Transverse colon (tissue), 4 donors: ENCODE measurements at regions not wholly inside any gene's neighbourhood (a gene's known extent, or its start where the extent isn't known, plus 50 kb on each side); places are given as distances from the start of the nearest gene placed in this dataset.
A peak's percentile ranks its signal among the peaks of the same experiment; 100 is the strongest.

Source experiments
- DNase-seq: peaks from one replicate; pipeline ENCODE4 v3.0.0-alpha.2; 2019
- H3K27ac ChIP-seq, 4 donors: fragments of 200-600 bp; sonication (generic); 2 replicates each; pipeline ENCODE4 v1.5.1; 2016 to 2018; ENCODE audit warnings: inconsistent platforms in 4 of 4
- H3K27me3 ChIP-seq: fragments of 200-600 bp; sonication (generic); 2 replicates; pipeline ENCODE4 v1.5.1; 2017; ENCODE audit warnings: inconsistent platforms
- H3K36me3 ChIP-seq, 4 donors: fragments of 200-600 bp; sonication (generic); 2 replicates each; pipeline ENCODE4 v1.5.1; 2017 to 2019; ENCODE audit warnings: inconsistent platforms in 4 of 4
- H3K4me1 ChIP-seq, 4 donors: fragments of 200-600 bp; sonication (generic); 2 replicates each; pipeline ENCODE4 v1.5.1; 2017 to 2020; ENCODE audit warnings: inconsistent platforms in 4 of 4
- H3K4me3 ChIP-seq, 4 donors: fragments of 200-600 bp; sonication (generic); 1 replicate in 1 of 4; 2 replicates in 3 of 4; pipeline versions ENCODE4 v1.5.1 to v1.6.1; 2017 to 2019; ENCODE audit warnings: inconsistent platforms in 4 of 4
- H3K9me3 ChIP-seq, 2 donors: fragments of 200-600 bp; sonication (generic); 2 replicates each; pipeline ENCODE4 v1.5.1; 2017 to 2019; ENCODE audit warnings: inconsistent platforms in 2 of 2
- EP300 ChIP-seq: sonication (generic); formaldehyde crosslinking; IDR thresholded peaks from one replicate; pipeline ENCODE4 v1.6.1; 2017; ENCODE audit warnings: antibody characterized with exemption, low read depth
- POLR2A ChIP-seq: fragments of 450-650 bp; IDR thresholded peaks from one replicate; pipeline ENCODE4 v1.6.1; 2016; ENCODE audit warnings: antibody characterized with exemption, mild to moderate bottlenecking, moderate library complexity
- POLR2AphosphoS5 ChIP-seq, 3 donors: sonication (generic); formaldehyde crosslinking; IDR thresholded peaks; one replicate each; pipeline ENCODE4 v1.6.1; 2016; ENCODE audit warnings: antibody characterized with exemption in 3 of 3
- WGBS, 2 donors: methylation state at CpG; one replicate each; pipeline ENCODE4 v1.1.5; 2018; ENCODE audit warnings: low coverage in 1 of 2; 5-methylcytosine and 5-hydroxymethylcytosine counted together
- in situ Hi-C, 4 donors: fragments of 200-750 bp; cut with MboI; loops; one replicate each; pipeline versions ENCODE4 v1.15.0 to v1.15.1; 2017; ENCODE audit warnings: low sequenced_read_pairs in 3 of 4, low pct_ligation_motif_present in 1 of 4, low pct_unique_long_range_greater_than_20kb in 1 of 4
- intact Hi-C: fragments of 100-400 bp; cut with DNase I; formaldehyde crosslinking; loops from one replicate; pipeline ENCODE4 v1.15.1; 2023; ENCODE audit warnings: low total_unique reads
- TF ChIP-seq, protein P1 (sequence below), 5 experiments: fragments of 200-600 bp in 3 of 5; fragments of 450-650 bp in 2 of 5; sonication (generic) in 3 of 5; IDR thresholded peaks; 1 replicate in 2 of 5; 2 replicates in 3 of 5; pipeline ENCODE4 v1.5.1; 2016 to 2017; ENCODE audit warnings: antibody characterized with exemption in 5 of 5, inconsistent platforms in 3 of 5, mild to moderate bottlenecking in 2 of 5, moderate library complexity in 1 of 5

DNA sequence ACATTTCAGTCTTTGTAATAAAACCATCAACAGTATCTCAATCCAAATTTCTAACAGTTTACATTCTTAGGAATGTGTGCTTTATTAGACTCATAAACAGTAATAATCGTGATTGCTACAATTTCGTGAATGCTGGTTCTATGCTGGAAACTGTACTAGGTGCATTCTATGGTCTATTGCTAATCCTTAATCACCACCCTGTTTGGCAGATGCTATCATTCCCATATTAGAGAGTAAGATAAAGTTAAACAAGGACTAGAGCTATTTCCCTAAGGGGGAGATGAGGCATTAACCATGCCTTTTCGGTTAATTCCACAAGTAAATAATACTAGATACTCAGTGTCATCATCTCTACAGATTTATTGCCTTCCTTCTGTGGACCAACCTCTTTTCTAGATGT is 244.0 kb downstream of the PAX3 start:
- TF ChIP-seq, protein P1, sequence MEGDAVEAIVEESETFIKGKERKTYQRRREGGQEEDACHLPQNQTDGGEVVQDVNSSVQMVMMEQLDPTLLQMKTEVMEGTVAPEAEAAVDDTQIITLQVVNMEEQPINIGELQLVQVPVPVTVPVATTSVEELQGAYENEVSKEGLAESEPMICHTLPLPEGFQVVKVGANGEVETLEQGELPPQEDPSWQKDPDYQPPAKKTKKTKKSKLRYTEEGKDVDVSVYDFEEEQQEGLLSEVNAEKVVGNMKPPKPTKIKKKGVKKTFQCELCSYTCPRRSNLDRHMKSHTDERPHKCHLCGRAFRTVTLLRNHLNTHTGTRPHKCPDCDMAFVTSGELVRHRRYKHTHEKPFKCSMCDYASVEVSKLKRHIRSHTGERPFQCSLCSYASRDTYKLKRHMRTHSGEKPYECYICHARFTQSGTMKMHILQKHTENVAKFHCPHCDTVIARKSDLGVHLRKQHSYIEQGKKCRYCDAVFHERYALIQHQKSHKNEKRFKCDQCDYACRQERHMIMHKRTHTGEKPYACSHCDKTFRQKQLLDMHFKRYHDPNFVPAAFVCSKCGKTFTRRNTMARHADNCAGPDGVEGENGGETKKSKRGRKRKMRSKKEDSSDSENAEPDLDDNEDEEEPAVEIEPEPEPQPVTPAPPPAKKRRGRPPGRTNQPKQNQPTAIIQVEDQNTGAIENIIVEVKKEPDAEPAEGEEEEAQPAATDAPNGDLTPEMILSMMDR (IDR thresholded peaks at IDR 0.05): no peak
- no peak for TF ChIP-seq POLR2A
- TF ChIP-seq POLR2AphosphoS5 (IDR thresholded peaks at IDR 0.05): no peak
- no peak for TF ChIP-seq EP300
- in situ Hi-C loops (loop anchor here in 3 of 4 donors (25.0 kb wide), 2 partner anchors 507 to 557 kb away; no protein-coding TSS in a partner anchor), intact Hi-C loops (no loop called here)
- no peak for DNase-seq
- no peak overlapping the region for H3K27ac ChIP-seq
- H3K36me3 ChIP-seq: no peaks in the 10 kb centered on the region
- H3K4me3 ChIP-seq: no peak overlapping the region
- no peaks in the 10 kb centered on the region for H3K9me3 ChIP-seq
- peaks cover 74% of the 10 kb centered on the region for H3K27me3 ChIP-seq
- WGBS, 2 donors: 36% methylated on average over 3 of the region's 3 CpGs
- peaks cover 0 to 6% (median 0%) of the 10 kb centered on the region in 4 donors for H3K4me1 ChIP-seq

DNA sequence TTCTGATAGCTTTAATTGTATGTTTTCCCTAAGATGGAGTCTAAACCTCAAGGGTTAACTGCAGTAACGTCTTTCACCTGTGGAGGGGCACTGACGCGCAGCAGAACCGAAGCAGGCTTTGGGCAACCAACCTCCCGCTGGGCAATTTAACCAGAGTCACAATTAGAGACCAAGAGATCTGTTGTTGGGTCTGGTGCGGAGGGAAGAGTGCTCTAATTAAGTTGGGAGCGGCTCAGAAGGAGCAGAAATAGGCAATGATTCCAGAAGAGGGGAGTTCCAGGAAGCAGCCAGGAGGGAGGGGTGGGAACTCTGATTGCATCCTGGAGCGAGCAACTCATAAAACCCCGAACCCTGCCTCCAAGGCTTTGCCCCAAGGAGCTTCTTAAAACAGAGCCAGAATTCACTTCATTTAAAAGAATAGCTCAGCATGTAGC is 245.8 kb downstream of the PAX3 start:
- 0 to 9% methylated on average over 2 to 9 of the region's 9 CpGs for WGBS, 2 donors
- H3K36me3 ChIP-seq: no peaks in the 10 kb centered on the region
- DNase-seq: peak; percentile 9
- in situ Hi-C loops (loop anchor here in 3 of 4 donors (25.0 kb wide), 2 partner anchors 509 to 559 kb away; no protein-coding TSS in a partner anchor), intact Hi-C loops (no loop called here)
- H3K9me3 ChIP-seq: no peaks in the 10 kb centered on the region
- H3K27ac ChIP-seq: no peak overlapping the region
- TF ChIP-seq EP300 (no peak), POLR2AphosphoS5 (IDR thresholded peaks at IDR 0.05) (no peak), POLR2A (no peak)
- TF ChIP-seq, protein P1 (IDR thresholded peaks at IDR 0.05): peak in 4 of 5 experiments; percentile 22 to 46 (median 26)
- H3K4me3 ChIP-seq: no peak overlapping the region
- peaks cover 70% of the 10 kb centered on the region for H3K27me3 ChIP-seq
- H3K4me1 ChIP-seq: peaks cover 0 to 6% (median 0%) of the 10 kb centered on the region in 4 donors

DNA sequence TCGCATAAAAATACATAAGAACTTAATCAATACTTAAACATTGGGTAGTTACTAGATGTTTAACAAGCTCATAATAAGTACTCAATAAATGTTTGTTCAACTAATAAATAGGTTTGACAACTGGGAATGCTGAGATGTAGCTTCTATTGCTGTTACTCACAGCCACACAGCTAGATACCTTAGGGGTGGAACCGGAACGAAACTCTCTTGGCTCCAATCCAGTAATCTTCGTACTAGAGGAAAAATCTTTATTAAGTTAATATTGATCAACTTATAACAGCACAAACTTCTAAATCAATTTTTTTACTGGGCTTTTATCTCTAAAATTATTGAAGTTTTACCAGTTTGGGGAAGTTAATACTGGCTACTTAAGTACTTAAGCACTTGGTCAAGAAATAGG is 247.8 kb downstream of the PAX3 start:
- Histone ChIP-seq H3K27ac (no peak overlapping the region), H3K27me3 (peaks cover 54% of the 10 kb centered on the region), H3K36me3 (no peaks in the 10 kb centered on the region), H3K9me3 (no peaks in the 10 kb centered on the region), H3K4me3 (no peak overlapping the region), H3K4me1 (peaks cover 0 to 6% (median 0%) of the 10 kb centered on the region in 4 donors)
- DNase-seq: no peak
- 65 to 67% methylated on average over 4 of the region's 4 CpGs for whole genome bisulfite sequencing, 2 donors
- no peak for TF ChIP-seq POLR2A
- TF ChIP-seq, protein P1 (IDR thresholded peaks at IDR 0.05): no peak
- TF ChIP-seq EP300: no peak
- no peak for TF ChIP-seq POLR2AphosphoS5 (IDR thresholded peaks at IDR 0.05)
- intact Hi-C loops: no loop called here
- in situ Hi-C loops: loop anchor here in 3 of 4 donors (25.0 kb wide), 2 partner anchors 511 to 561 kb away; no protein-coding TSS in a partner anchor

DNA sequence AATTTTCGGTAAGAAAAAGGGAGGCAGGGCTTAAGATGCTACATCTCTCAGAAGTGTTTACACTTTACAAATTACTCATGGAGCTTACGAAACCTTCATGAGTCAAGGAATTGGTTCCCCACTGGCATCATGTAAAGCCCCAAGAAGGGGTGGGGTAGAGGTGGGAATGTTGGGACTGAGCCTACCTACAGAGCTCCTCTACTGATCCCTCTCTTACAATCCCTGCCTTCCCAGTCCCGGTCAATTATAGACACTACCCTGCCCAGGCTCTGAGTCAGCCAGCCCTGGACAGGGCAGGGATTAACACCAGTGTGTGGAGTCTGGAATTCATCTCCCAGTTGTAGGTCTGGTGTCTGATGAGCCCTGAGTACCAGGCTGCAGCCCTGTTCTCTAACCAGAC is 248.9 kb downstream of the PAX3 start:
- intact Hi-C loops (no loop called here), in situ Hi-C loops (loop anchor here (25.0 kb wide), 2 partner anchors 512 to 562 kb away; no protein-coding TSS in a partner anchor)
- DNase-seq: no peak
- peaks cover 0 to 6% (median 0%) of the 10 kb centered on the region in 4 donors for H3K4me1 ChIP-seq
- H3K9me3 ChIP-seq: no peaks in the 10 kb centered on the region
- peaks cover 44% of the 10 kb centered on the region for H3K27me3 ChIP-seq
- H3K36me3 ChIP-seq: no peaks in the 10 kb centered on the region
- 40 to 76% methylated on average over 1 to 3 of the region's 3 CpGs for WGBS, 2 donors
- H3K27ac ChIP-seq: no peak overlapping the region
- H3K4me3 ChIP-seq: no peak overlapping the region
- TF ChIP-seq EP300: no peak
- no peak for TF ChIP-seq POLR2AphosphoS5 (IDR thresholded peaks at IDR 0.05)
- TF ChIP-seq POLR2A: no peak
- TF ChIP-seq, protein P1 (IDR thresholded peaks at IDR 0.05): no peak
